ENCODE measurements at regions not wholly inside any gene's neighbourhood (a gene's known extent, or its start where the extent isn't known, plus 50 kb on each side); places are given as distances from the start of the nearest gene placed in this dataset.
"Not testable (repeated sequence)": the region's sequence is repeated elsewhere in the genome, so short reads cannot be mapped to it uniquely, and the experiment has no call there.

- Histone ChIP-seq H3K27ac (ENCODE audit: low read depth, low read length) (no peak overlapping the region), H3K4me3 (ENCODE audit: low read depth, low read length) (no peak overlapping the region), H3K27me3 (ENCODE audit: control insufficient read depth, insufficient read depth, low read length) (no peaks in the 10 kb centered on the region), H3K9me3 (ENCODE audit: control insufficient read depth, insufficient read depth, low read length) (no peaks in the 10 kb centered on the region), H3K36me3 (ENCODE audit: control insufficient read depth, insufficient read depth, low read length) (no peaks in the 10 kb centered on the region), H3K4me1 (ENCODE audit: control insufficient read depth, insufficient read depth, low read length) (no peaks in the 10 kb centered on the region)
- no CpG with 5 or more reads among the region's 1 CpG for WGBS (ENCODE audit: insufficient coverage)
- no peak for DNase-seq (ENCODE audit: low read depth in 4 of 6, low spot score in 6 of 6)
Observed at GRCh38 chr7:113030489-113030888, 56.1 kb downstream of the GPR85 start.

DNA sequence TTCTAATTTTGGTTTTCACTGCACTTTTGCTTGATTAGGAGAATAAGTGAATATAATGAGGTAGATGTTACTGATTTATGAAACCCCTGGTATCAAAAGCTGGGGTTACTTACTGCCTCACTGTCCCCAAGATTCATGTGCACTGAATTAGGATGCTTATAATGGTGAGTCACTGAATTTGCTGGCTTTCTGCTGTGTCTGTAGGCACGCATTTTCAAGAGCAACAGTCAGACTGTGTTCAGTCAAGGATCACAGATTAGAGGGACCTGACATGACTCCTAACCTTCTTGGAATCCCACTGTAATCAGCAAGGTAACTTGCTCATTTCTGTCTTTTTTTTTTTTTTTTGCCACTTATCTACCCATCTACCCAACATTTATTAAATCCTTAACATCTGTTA is 59.7 kb downstream of the GPR85 start:
- DNase-seq (ENCODE audit: low read depth in 4 of 6, low spot score in 6 of 6), result no peak
- WGBS (ENCODE audit: insufficient coverage), result 60% methylated on average over 1 of the region's 1 CpG

GRCh38 chr7:113017144-113017857 is 69.3 kb downstream of the GPR85 start:
- H3K4me3 ChIP-seq (ENCODE audit: low read depth, low read length); H3K36me3 ChIP-seq (ENCODE audit: control insufficient read depth, insufficient read depth, low read length); DNase-seq (ENCODE audit: low read depth in 4 of 6, low spot score in 6 of 6); H3K4me1 ChIP-seq (ENCODE audit: control insufficient read depth, insufficient read depth, low read length); H3K27ac ChIP-seq (ENCODE audit: low read depth, low read length); H3K27me3 ChIP-seq (ENCODE audit: control insufficient read depth, insufficient read depth, low read length); H3K9me3 ChIP-seq (ENCODE audit: control insufficient read depth, insufficient read depth, low read length): not testable (repeated sequence)
- 98% methylated on average over 25 of the region's 43 CpGs for WGBS (ENCODE audit: insufficient coverage)

More for the DNA sequence above, 59.7 kb downstream of the GPR85 start:
- Histone ChIP-seq H3K27me3 (ENCODE audit: control insufficient read depth, insufficient read depth, low read length) (no peaks in the 10 kb centered on the region), H3K9me3 (ENCODE audit: control insufficient read depth, insufficient read depth, low read length) (no peaks in the 10 kb centered on the region), H3K27ac (ENCODE audit: low read depth, low read length) (no peak overlapping the region), H3K36me3 (ENCODE audit: control insufficient read depth, insufficient read depth, low read length) (no peaks in the 10 kb centered on the region), H3K4me3 (ENCODE audit: low read depth, low read length) (no peak overlapping the region), H3K4me1 (ENCODE audit: control insufficient read depth, insufficient read depth, low read length) (no peaks in the 10 kb centered on the region)

GRCh38 chr7:113015034-113015645 is 71.5 kb downstream of the GPR85 start:
- H3K4me3 ChIP-seq (ENCODE audit: low read depth, low read length), result no peak overlapping the region
- H3K9me3 ChIP-seq (ENCODE audit: control insufficient read depth, insufficient read depth, low read length), result no peaks in the 10 kb centered on the region
- no peak overlapping the region for H3K27ac ChIP-seq (ENCODE audit: low read depth, low read length)
- peak; percentile 1 to 81 (median 6) for DNase-seq (ENCODE audit: low read depth in 4 of 6, low spot score in 6 of 6)
- WGBS (ENCODE audit: insufficient coverage), result no CpG with 5 or more reads among the region's 2 CpGs
- H3K27me3 ChIP-seq (ENCODE audit: control insufficient read depth, insufficient read depth, low read length), result no peaks in the 10 kb centered on the region
- H3K36me3 ChIP-seq (ENCODE audit: control insufficient read depth, insufficient read depth, low read length), result no peaks in the 10 kb centered on the region
- no peaks in the 10 kb centered on the region for H3K4me1 ChIP-seq (ENCODE audit: control insufficient read depth, insufficient read depth, low read length)

- Histone ChIP-seq H3K4me1 (ENCODE audit: control insufficient read depth, insufficient read depth, low read length) (no peaks in the 10 kb centered on the region), H3K27me3 (ENCODE audit: control insufficient read depth, insufficient read depth, low read length) (no peaks in the 10 kb centered on the region), H3K36me3 (ENCODE audit: control insufficient read depth, insufficient read depth, low read length) (no peaks in the 10 kb centered on the region), H3K4me3 (ENCODE audit: low read depth, low read length) (no peak overlapping the region), H3K27ac (ENCODE audit: low read depth, low read length) (no peak overlapping the region), H3K9me3 (ENCODE audit: control insufficient read depth, insufficient read depth, low read length) (no peaks in the 10 kb centered on the region)
- no peak for DNase-seq (ENCODE audit: low read depth in 4 of 6, low spot score in 6 of 6)
Observed at GRCh38 chr7:113013761-113014449, 72.7 kb downstream of the GPR85 start.

GRCh38 chr7:113012862-113013261 is 73.8 kb downstream of the GPR85 start:
- not testable (repeated sequence) for H3K27ac ChIP-seq (ENCODE audit: low read depth, low read length); DNase-seq (ENCODE audit: low read depth in 4 of 6, low spot score in 6 of 6); H3K27me3 ChIP-seq (ENCODE audit: control insufficient read depth, insufficient read depth, low read length); H3K9me3 ChIP-seq (ENCODE audit: control insufficient read depth, insufficient read depth, low read length); H3K4me1 ChIP-seq (ENCODE audit: control insufficient read depth, insufficient read depth, low read length); H3K36me3 ChIP-seq (ENCODE audit: control insufficient read depth, insufficient read depth, low read length); H3K4me3 ChIP-seq (ENCODE audit: low read depth, low read length)
- WGBS (ENCODE audit: insufficient coverage), result no CpG with 5 or more reads among the region's 1 CpG

- Histone ChIP-seq H3K27me3 (ENCODE audit: control insufficient read depth, insufficient read depth, low read length) (no peaks in the 10 kb centered on the region), H3K4me1 (ENCODE audit: control insufficient read depth, insufficient read depth, low read length) (no peaks in the 10 kb centered on the region), H3K4me3 (ENCODE audit: low read depth, low read length) (no peak overlapping the region), H3K9me3 (ENCODE audit: control insufficient read depth, insufficient read depth, low read length) (peaks cover 1% of the 10 kb centered on the region), H3K27ac (ENCODE audit: low read depth, low read length) (no peak overlapping the region), H3K36me3 (ENCODE audit: control insufficient read depth, insufficient read depth, low read length) (no peaks in the 10 kb centered on the region)
- DNase-seq (ENCODE audit: low read depth in 4 of 6, low spot score in 6 of 6), result peak in 1 of 6 donors; percentile 19
Observed at GRCh38 chr7:113010377-113010776, 76.2 kb downstream of the GPR85 start.

GRCh38 chr7:113008755-113009154 is 77.9 kb downstream of the GPR85 start:
- WGBS (ENCODE audit: insufficient coverage), result 93% methylated on average over 4 of the region's 5 CpGs

DNA sequence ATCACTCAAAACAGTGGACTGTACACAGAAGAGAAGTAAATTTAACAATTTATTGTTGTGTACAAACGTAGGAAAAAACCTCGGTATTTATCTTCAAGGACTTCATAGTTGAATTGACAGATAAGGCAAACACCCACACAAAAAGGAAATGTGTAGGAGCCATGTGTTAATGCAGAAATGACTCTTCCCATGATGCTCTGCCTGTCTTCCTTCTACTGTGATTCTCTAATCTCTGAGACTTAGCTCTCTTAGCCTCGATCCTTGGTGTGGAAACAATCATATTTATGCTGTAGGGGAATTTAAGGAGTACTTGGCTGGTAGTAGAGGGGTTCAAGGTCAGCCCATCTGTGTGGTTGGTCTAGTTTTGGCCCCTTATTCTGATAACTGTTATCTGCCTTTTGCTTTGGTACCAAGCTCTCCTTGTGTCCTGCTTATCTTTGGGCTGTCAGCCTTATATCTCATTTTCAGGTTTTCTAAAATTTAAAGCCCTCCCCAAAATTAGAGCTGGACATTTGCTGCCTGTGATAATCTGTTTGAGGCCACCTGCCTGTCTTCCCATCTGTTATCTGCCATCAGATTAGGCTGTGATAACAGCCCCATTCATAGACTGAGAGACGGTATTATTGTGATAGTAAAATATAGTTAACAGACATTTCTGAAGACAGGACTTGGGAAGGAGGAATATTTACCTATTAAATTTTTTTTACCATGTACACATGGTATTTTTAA is 81.7 kb downstream of the GPR85 start:
- DNase-seq (ENCODE audit: low read depth in 4 of 6, low spot score in 6 of 6), result no peak
- WGBS (ENCODE audit: insufficient coverage), result no CpG with 5 or more reads among the region's 4 CpGs
- Histone ChIP-seq H3K27me3 (ENCODE audit: control insufficient read depth, insufficient read depth, low read length) (no peaks in the 10 kb centered on the region), H3K27ac (ENCODE audit: low read depth, low read length) (no peak overlapping the region), H3K36me3 (ENCODE audit: control insufficient read depth, insufficient read depth, low read length) (no peaks in the 10 kb centered on the region), H3K4me3 (ENCODE audit: low read depth, low read length) (no peak overlapping the region), H3K4me1 (ENCODE audit: control insufficient read depth, insufficient read depth, low read length) (no peaks in the 10 kb centered on the region), H3K9me3 (ENCODE audit: control insufficient read depth, insufficient read depth, low read length) (peaks cover 1% of the 10 kb centered on the region)

More at GRCh38 chr7:113008755-113009154, 77.9 kb downstream of the GPR85 start:
- H3K9me3 ChIP-seq (ENCODE audit: control insufficient read depth, insufficient read depth, low read length), result peaks cover 1% of the 10 kb centered on the region
- H3K4me1 ChIP-seq (ENCODE audit: control insufficient read depth, insufficient read depth, low read length), result no peaks in the 10 kb centered on the region
- H3K36me3 ChIP-seq (ENCODE audit: control insufficient read depth, insufficient read depth, low read length), result no peaks in the 10 kb centered on the region
- DNase-seq (ENCODE audit: low read depth in 4 of 6, low spot score in 6 of 6), result no peak
- no peaks in the 10 kb centered on the region for H3K27me3 ChIP-seq (ENCODE audit: control insufficient read depth, insufficient read depth, low read length)
- H3K27ac ChIP-seq (ENCODE audit: low read depth, low read length), result no peak overlapping the region
- no peak overlapping the region for H3K4me3 ChIP-seq (ENCODE audit: low read depth, low read length)
